ENCODE measurements at regions not wholly inside any gene's neighbourhood (a gene's known extent, or its start where the extent isn't known, plus 50 kb on each side); places are given as distances from the start of the nearest gene placed in this dataset.
A peak's percentile ranks its signal among the peaks of the same experiment; 100 is the strongest.

DNA sequence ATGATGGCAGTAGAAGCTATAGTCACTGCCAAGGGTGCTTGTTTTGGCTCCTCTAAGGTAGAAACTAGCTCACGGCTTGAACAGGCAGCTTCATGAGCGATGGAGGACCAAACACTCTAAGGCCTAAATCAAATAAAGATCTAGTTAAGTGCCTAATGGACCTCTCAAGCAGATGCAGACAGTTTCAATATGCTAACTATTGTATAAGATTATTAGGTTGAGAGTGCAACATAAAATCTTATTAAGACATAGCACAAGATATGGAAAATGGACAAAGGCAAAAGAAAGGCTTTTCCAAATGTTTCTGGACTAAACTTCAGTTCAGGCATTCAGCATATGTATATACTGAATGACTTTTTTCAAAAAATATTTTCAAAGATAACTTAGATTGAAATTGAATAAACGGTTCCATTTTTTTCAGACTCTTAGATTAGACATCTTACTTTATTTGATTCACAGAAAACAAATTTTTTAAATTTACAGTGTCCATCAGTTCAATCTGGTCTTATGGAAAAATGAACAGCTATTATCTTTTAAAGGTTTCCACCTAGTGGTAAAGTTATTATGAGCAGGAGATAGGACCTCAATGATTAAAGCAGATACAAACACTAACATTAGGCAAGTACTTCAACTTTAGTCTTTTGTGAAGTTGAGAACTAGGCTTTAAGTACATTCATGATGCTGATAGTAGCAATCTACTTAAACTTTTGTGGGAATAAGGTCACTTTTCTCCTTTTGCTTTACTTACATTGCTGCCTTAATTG is 1167.7 kb downstream of the MAT2B start:
- Histone ChIP-seq H4K20me1 (ENCODE audit: insufficient read depth, low read length) (no peaks in the 10 kb centered on the region), H3K4me1 (ENCODE audit: insufficient read depth, low read length) (no peaks in the 10 kb centered on the region), H2AFZ (ENCODE audit: low read length) (no peak overlapping the region), H3K4me3 (ENCODE audit: insufficient read depth, low read length) (no peak overlapping the region), H3K27me3 (ENCODE audit: insufficient read depth, low read length) (no peaks in the 10 kb centered on the region), H3K36me3 (ENCODE audit: insufficient read depth, low read length) (no peaks in the 10 kb centered on the region), H3K4me2 (ENCODE audit: insufficient read depth, low read length) (no peak overlapping the region), H3K27ac (ENCODE audit: low read depth, low read length) (no peak overlapping the region), H3K9me3 (ENCODE audit: low read depth, low read length) (no peaks in the 10 kb centered on the region), H3K79me2 (ENCODE audit: insufficient read depth, low read length) (no peaks in the 10 kb centered on the region)
- DNase-seq (ENCODE audit: insufficient read length, low spot score, missing footprints) = peak; percentile 51
- TF ChIP-seq, protein P1, sequence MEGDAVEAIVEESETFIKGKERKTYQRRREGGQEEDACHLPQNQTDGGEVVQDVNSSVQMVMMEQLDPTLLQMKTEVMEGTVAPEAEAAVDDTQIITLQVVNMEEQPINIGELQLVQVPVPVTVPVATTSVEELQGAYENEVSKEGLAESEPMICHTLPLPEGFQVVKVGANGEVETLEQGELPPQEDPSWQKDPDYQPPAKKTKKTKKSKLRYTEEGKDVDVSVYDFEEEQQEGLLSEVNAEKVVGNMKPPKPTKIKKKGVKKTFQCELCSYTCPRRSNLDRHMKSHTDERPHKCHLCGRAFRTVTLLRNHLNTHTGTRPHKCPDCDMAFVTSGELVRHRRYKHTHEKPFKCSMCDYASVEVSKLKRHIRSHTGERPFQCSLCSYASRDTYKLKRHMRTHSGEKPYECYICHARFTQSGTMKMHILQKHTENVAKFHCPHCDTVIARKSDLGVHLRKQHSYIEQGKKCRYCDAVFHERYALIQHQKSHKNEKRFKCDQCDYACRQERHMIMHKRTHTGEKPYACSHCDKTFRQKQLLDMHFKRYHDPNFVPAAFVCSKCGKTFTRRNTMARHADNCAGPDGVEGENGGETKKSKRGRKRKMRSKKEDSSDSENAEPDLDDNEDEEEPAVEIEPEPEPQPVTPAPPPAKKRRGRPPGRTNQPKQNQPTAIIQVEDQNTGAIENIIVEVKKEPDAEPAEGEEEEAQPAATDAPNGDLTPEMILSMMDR (IDR thresholded peaks at IDR 0.05; ENCODE audit: extremely low read depth, low read depth, low read length) = no peak

DNA sequence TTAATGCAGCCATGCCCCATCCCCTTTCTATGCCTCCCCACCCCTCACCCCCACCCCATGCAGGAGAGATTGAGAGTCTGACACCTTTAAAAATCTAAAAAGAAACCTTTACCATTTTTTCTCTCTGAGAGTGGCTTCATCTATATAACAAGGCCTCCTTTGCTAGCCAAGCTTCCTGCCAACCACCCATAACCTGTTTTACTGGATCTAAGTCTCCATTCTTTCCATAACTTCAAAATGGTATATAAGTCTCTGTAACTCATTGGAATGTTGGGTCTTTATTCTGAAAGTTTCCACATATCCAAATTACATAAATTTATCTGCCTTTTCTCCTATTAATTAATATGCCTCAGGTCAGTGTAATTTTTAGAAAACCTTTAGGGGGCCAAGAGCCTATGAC is 1174.0 kb downstream of the MAT2B start:
- Histone ChIP-seq H3K4me3 (ENCODE audit: insufficient read depth, low read length) (no peak overlapping the region), H3K27ac (ENCODE audit: low read depth, low read length) (no peak overlapping the region), H3K36me3 (ENCODE audit: insufficient read depth, low read length) (no peaks in the 10 kb centered on the region), H3K27me3 (ENCODE audit: insufficient read depth, low read length) (no peaks in the 10 kb centered on the region), H3K9me3 (ENCODE audit: low read depth, low read length) (no peaks in the 10 kb centered on the region), H3K79me2 (ENCODE audit: insufficient read depth, low read length) (no peaks in the 10 kb centered on the region), H4K20me1 (ENCODE audit: insufficient read depth, low read length) (no peaks in the 10 kb centered on the region), H3K4me2 (ENCODE audit: insufficient read depth, low read length) (no peak overlapping the region), H2AFZ (ENCODE audit: low read length) (no peak overlapping the region), H3K4me1 (ENCODE audit: insufficient read depth, low read length) (no peaks in the 10 kb centered on the region)
- DNase-seq (ENCODE audit: insufficient read length, low spot score, missing footprints) = peak; percentile 10
- TF ChIP-seq, protein P1 (IDR thresholded peaks at IDR 0.05; ENCODE audit: extremely low read depth, low read depth, low read length) = no peak

DNA sequence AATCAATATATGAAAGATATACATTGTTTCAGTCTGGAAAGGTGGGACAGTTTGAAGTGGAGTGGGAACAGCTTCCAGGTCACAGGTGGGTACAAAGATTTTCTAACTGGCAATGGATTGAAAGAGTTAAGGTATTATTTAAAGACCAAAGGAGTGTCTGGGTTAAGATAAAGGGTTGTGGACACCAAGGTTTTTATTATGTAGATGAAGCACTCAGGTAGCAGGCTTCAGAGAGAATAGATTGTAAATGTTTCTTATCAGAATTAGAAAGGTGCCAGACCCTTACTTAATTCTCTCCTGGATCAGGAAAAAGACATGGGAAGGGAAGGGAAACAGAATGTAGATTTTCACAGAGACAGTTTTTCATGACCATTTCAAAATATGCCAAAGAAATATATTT is 1174.8 kb downstream of the MAT2B start:
- no peak for DNase-seq (ENCODE audit: insufficient read length, low spot score, missing footprints)
- H3K79me2 ChIP-seq (ENCODE audit: insufficient read depth, low read length) = no peaks in the 10 kb centered on the region
- H3K4me1 ChIP-seq (ENCODE audit: insufficient read depth, low read length) = no peaks in the 10 kb centered on the region
- H4K20me1 ChIP-seq (ENCODE audit: insufficient read depth, low read length) = no peaks in the 10 kb centered on the region
- no peak overlapping the region for H2AFZ ChIP-seq (ENCODE audit: low read length)
- TF ChIP-seq, protein P1 (IDR thresholded peaks at IDR 0.05; ENCODE audit: extremely low read depth, low read depth, low read length) = no peak
- H3K27ac ChIP-seq (ENCODE audit: low read depth, low read length) = no peak overlapping the region
- H3K36me3 ChIP-seq (ENCODE audit: insufficient read depth, low read length) = no peaks in the 10 kb centered on the region
- no peak overlapping the region for H3K4me3 ChIP-seq (ENCODE audit: insufficient read depth, low read length)
- no peaks in the 10 kb centered on the region for H3K27me3 ChIP-seq (ENCODE audit: insufficient read depth, low read length)
- H3K4me2 ChIP-seq (ENCODE audit: insufficient read depth, low read length) = no peak overlapping the region
- no peaks in the 10 kb centered on the region for H3K9me3 ChIP-seq (ENCODE audit: low read depth, low read length)

DNA sequence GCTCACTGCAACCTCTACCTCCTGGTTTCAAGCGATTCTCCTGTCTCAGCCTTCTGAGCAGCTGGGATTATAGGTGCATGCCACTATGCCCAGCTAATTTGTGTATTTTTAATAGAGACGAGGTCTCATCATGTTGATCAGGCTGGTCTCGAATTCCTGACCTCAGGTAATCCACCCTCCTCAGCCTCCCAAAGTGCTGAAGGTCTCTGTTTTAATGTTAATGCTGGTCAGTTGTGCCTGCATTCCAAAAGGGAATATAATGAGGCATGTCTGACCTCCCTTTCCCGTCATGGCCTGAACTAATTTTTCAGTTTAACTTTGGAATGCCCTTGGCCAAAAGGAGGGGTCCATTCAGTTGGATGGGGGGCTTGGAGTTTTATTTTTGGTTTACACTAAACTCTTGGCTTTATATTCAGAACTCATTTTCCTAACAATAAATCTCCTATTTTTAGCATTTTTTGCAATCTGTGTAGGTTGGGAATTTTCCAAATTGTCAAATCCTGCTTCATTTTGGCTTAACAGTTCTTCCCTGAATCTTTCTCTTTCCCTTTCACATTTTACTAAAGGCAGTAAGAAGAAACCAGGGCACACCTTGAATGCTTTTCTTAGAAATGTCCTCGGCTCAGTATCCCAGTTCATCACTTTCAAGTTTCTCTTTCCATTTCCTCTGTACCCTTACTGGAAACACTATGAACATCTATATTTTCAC is 1175.5 kb downstream of the MAT2B start:
- TF ChIP-seq, protein P1 (IDR thresholded peaks at IDR 0.05; ENCODE audit: extremely low read depth, low read depth, low read length) = no peak
- H3K27ac ChIP-seq (ENCODE audit: low read depth, low read length) = no peak overlapping the region
- H3K9me3 ChIP-seq (ENCODE audit: low read depth, low read length) = no peaks in the 10 kb centered on the region
- no peaks in the 10 kb centered on the region for H3K27me3 ChIP-seq (ENCODE audit: insufficient read depth, low read length)
- no peaks in the 10 kb centered on the region for H3K4me1 ChIP-seq (ENCODE audit: insufficient read depth, low read length)
- no peak overlapping the region for H2AFZ ChIP-seq (ENCODE audit: low read length)
- H4K20me1 ChIP-seq (ENCODE audit: insufficient read depth, low read length) = no peaks in the 10 kb centered on the region
- DNase-seq (ENCODE audit: insufficient read length, low spot score, missing footprints) = peak; percentile 6
- no peaks in the 10 kb centered on the region for H3K79me2 ChIP-seq (ENCODE audit: insufficient read depth, low read length)
- no peak overlapping the region for H3K4me2 ChIP-seq (ENCODE audit: insufficient read depth, low read length)
- H3K36me3 ChIP-seq (ENCODE audit: insufficient read depth, low read length) = no peaks in the 10 kb centered on the region
- H3K4me3 ChIP-seq (ENCODE audit: insufficient read depth, low read length) = no peak overlapping the region
